ENCODE measurements at regions not wholly inside any gene's neighbourhood (a gene's known extent, or its start where the extent isn't known, plus 50 kb on each side); places are given as distances from the start of the nearest gene placed in this dataset.

DNA sequence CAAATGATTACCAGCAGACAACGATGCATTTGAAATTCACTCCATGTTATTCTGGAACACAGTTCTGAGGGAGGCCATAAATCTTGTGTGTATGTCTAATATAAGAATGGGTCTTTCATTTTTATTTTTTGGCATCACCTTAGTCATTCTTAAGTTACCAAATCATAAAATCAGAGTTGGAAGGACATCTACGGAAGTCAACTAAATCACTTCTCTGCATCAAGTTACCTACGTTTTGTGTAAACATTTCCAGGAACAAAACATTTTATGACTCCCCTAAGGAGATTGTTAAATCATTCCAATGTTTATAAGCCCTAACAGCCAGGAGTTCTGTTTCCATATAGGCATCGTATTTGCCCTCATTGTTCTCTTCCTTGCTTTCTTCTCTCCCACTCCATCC lies 378.2 kb downstream of the FAM170A start:
- no peak for DNase-seq (ENCODE audit: low read depth)

DNA sequence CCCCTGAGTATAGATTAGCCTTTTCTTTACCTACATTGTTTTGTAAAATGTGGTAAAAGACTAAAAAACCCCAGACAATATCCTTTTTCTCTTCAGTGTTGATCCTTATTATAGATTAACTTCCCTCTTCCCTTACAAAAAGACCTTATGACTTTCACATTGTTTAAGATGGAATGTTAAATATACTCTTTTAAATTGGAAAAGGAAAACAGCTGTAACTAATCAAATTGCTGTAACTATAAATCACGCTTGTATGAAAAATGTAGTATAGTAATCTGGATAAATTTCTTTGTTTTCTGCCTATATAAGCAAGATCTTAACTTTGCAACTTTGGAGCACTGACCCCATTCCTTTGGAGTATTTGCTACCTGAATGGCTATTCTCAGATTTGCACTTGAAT lies 383.1 kb downstream of the FAM170A start:
- DNase-seq (ENCODE audit: low read depth): no peak

DNA sequence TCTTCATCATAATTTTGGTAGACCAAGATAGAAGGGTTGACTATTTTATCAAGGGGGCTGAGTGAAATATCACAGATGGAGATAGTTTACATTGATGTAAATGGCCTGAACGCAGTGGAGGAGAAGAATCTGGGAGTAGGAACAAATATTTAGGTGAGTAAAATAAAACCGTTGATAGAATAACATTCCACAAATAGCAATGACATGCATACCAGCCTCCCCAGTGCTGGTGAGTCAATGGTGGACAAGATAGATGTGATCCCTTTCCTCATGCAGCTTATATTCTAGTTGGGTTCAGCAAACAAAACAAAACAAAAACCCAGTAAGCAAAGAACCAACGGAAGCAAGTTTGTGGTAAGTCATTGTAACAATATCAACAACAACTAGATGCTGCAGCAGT lies 385.2 kb downstream of the FAM170A start:
- DNase-seq (ENCODE audit: low read depth): no peak

DNA sequence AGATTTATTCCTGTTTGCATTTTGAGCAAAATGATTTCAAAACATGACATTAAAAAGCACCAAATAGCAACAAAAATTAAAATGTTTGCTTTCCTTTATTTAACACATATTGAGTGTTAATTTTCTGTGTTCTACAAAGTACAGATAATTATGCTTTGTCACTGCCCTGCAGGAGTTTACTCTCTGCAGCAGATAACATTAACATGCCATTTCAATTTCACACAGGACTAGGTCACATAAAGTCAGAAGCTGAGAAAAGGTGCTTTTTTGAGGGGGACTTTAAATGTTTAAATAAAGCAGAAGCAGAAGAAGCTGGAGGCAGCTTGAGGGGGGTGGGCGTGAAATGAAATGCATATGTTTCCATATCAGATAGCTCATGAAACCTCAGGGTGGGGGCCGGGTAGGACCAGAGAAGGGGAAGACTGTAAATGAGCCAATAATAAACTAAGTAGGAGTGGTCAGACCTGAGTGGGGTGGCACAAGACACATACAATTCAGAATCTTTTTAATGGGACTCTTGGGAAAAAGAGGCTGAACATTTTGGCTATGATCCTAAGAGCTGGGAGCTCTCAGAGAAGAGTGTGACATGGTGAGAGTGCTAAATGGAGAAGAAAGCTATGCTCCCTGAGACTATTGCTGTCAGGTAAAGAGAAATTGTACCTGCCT lies 387.5 kb downstream of the FAM170A start:
- no peak for DNase-seq (ENCODE audit: low read depth)

DNA sequence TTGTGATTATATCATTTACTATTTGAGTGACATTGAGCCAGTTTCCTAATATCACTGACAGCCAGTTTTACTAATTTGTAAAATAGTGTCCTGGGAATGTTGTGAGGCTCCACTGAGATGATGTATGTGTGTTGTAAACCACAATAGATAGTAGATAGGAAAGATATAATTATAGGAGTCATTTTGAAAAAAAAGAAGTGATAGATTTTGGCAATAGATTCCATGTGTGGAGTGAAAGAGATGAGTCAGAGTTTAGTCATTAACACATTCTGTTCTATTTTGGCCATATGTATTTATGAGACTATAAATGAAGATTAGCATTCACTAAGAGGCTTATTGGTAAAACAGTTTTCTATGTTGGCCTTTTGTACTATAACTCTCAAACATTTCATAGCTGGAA lies 388.2 kb downstream of the FAM170A start:
- peak; percentile 25 for DNase-seq (ENCODE audit: low read depth)

DNA sequence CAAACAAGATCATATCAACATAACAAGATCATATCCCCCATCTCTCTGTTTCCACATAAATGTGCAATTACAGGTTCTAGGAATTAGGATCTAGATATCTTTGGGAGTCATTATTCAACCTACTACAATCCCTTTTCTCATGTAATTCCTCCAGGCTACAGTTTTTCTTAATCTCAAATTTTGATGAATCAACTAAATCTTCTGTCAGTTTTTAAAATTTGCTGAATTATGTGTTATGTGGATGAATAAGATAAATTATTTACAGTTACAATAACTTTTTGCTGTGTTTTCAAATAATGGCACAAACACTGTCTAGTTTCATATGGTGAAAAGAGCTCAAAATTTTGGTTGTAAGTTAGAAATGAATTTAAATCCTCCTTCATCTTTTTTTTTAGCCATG lies 405.8 kb downstream of the FAM170A start:
- DNase-seq (ENCODE audit: low read depth): no peak

DNA sequence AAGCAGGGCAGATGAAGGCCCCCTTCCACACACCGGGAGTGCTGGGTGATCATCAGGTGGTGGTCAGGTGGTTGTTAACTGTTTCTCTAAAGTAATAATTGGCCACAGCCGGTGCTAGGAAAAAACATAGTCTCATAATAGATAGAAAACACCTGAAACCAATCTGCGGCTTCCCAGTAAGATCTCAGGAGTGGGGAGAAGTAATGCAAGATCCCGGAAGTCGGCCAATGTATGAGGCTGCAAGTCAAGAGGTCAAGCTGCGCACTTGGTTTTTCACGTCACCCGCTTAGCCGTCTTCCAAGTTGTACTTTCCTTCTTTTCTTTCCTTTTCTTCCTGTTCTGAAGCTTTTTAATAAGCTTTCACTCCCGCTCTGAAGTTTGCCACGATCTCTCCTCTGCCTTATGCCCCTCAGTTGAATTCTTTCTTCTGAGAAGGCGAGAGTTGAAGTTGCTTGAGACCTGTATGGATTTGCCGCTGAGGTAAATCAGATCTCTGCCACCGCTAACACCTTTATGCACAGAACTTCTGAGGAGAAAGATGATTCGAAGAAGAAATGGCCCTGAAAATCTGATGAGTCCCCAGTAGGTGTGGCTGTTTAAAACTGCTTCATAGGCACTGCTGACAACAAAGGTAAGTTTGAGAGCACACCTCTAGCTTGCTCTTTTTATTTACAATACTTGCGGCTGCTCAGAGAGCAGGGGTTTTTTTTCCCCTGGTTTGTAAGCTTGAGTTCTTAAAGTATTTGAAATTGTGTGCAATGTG lies 406.6 kb downstream of the FAM170A start:
- no peak for DNase-seq (ENCODE audit: low read depth)

DNA sequence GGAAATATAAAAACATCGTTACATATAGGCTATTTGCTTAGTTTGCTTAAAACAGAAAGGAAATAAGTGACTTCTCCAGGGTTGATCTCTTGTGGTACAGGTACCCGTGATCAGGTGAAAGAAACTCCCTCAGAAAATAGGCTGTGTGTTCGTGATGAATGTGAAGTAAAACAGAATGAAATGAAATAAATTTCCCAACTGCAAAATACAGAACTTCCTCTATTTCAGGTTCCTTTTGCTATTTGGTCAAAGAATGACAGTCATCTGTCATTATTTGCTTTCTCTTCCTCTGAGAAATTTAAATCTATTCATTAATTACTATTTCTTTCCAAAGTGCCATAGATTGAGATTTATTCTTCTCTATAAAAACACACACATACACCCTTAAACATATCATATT lies 408.1 kb downstream of the FAM170A start:
- DNase-seq (ENCODE audit: low read depth): no peak

DNA sequence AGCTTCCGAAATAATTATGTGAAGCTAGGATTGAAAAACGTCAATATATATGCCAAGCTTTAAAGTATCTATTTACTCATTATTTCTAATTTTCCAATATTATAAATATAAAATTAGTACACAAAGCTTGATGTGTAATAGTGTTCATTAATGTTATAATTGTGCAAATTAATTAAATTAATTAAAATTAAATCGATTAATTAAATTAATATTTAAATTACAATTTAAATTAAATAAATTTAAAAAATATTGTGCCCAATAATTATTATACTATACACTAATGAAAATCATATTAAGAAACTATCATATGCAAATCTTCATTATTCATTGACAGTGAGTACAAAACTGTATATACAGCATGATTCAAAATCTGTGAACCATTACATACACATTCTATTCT lies 409.8 kb downstream of the FAM170A start:
- no peak for DNase-seq (ENCODE audit: low read depth)

DNA sequence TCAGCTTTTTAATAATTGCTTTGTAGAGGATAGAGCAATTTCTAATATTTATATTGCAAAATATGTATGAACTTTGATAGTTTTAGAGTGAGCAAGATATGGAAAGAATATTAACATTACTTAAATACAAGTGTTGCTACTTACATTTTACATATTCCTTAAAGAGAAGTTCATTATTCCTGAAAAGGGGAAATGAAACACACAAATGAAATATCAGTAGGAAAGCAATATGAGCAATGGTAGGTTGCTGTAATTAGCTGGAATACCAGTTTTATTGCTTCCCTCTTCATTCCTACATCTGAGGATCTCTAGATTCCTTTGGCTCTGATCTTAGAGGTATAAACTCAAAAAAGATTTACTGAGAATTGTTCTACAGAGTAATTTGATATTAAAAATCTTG lies 414.1 kb downstream of the FAM170A start:
- no peak for DNase-seq (ENCODE audit: low read depth)

DNA sequence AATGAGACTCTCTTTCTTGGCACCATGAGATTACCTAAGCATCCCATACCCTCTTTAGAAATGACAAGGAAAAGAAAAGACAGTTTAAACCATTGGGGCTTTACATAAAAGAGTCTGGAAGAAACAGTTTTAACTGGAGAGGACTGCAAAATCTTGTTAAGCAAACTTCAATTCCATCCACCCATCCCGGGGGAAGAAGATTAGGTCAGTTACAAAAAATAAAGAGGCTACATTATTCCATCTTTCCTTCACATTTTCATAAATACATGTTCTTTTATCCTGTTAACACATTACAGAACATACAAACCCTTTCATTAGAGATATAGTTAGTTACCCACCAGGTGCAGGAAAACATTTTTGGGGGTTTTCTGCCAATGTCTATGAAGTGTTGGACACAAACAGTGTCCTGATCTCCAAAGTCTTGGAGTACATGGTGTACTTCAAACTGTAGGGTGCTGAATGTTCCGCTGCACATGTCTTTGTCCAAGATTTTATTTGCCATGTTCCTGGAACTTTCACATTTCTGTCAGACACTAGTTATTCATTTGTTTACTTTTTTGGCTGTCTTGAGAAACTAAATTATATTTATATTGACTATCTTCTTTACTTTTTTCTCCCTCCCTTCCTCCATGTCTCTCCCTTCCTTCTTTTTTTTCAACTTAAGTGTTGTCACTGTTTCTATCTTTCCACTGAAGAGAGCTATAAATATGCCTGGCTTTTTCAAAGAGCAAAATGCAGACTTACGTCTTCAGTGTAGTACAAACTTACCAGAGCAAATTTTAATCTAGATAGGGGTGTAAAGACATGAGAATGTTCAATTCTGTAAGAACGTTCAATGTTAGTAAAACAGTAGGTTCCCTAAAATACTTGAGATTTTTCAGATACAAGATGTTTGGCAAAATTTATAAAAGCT lies 410.9 kb upstream of the PRR16 start:
- no peak for DNase-seq (ENCODE audit: low read depth)

DNA sequence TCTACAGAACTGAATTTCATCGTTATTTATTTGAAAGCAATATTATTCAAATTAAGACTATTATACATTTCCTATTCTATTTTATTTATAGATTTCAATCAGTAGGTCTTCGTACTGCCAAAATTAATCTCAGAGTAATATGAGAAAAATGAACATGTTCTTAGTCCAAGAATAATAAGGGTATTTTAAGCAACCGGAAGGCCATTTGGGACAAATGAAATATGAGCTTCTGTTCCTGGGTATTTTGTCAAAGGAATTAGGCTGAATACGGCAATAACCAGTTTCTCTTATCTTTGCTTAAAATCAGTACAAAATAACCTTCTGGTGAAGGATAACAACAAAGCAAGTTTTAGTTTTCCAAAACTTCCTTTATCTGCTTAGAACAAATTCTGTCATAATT lies 410.3 kb upstream of the PRR16 start:
- DNase-seq (ENCODE audit: low read depth): no peak

DNA sequence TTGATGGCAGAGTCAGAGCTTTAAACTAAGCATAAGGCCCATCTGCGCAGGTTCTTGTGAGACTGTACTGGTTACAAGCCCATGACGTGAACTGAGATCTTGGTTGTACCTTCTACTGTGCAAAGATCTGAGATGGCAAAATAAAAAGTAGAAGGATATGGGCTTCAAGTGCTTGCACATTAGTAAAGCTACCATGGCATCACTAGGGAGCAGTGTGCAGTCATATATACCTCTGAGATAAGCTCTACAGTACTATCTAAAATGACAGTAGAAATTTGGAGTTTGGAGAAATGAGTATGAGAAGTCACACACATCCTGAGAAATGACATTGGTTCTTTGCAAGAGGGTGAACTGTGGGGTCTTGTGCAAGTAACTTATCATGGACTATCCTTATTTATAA lies 408.2 kb upstream of the PRR16 start:
- peak; percentile 5 for DNase-seq (ENCODE audit: low read depth)

DNA sequence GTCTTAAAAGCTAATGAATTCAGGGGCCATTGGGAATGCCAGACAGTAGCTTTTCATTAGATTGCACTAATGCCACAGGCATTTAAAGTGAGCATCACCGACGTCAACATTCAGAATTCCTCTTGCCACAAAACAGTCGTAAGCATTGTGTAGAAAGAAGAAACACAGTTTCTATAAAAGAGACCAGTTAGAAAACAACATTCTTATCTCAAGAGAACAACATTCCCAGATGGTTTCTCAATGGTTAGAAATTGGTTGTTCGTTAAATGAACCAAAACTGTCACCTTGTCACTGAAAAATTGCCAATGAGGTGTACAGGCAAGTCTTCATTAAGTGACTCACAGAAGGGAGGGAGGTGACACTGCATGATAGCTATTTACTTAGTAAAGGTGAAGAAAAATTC lies 401.6 kb upstream of the PRR16 start:
- no peak for DNase-seq (ENCODE audit: low read depth)

DNA sequence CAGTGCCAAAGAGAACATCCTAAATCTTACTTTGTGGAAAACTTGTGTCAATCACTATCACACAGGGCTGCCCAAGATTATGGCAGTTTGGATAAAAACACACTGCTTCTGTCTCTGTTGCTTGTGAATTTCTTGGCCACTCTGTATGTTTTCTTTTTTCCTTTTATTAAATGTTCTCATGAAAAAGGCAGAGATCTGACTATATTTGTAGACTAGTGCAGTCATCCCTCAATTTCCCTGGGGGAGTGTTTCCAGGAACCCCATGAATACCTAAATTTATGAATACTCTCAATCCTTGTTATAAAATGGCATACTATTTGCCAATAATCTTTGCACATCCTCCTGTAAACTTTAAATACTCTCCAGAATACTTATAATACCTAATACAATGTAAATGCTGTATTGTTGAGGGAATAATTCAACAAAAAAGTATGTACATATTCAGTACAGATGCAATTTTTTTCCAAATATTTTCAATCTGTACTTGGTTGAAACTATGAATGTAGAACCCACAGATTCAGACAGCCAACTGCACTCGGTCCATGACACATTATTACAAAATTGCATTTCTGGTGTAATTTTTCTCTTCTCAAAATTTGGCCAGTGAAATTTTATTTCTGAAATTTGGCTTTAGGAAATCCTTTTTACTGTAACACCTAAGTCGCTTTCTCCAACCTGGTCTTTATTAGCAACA lies 391.9 kb upstream of the PRR16 start:
- no peak for DNase-seq (ENCODE audit: low read depth)

DNA sequence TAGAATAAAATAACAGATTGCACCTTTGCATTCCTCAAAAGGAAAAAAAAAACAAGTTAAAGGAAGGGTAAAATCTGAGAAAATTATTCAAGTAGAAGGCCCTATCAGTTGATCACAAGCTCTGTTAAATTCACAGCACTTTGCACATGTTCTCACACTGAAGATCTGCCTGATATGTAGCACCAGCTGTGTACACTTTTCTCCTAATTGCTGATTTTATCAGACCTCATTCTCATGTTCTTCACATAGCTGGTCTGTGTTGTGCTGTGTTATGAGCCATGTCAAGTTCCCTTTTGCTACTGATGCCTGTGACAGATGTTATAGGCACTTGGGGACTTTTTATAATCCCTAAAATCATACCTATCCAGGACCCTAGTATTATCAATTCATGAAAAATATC lies 390.4 kb upstream of the PRR16 start:
- no peak for DNase-seq (ENCODE audit: low read depth)

DNA sequence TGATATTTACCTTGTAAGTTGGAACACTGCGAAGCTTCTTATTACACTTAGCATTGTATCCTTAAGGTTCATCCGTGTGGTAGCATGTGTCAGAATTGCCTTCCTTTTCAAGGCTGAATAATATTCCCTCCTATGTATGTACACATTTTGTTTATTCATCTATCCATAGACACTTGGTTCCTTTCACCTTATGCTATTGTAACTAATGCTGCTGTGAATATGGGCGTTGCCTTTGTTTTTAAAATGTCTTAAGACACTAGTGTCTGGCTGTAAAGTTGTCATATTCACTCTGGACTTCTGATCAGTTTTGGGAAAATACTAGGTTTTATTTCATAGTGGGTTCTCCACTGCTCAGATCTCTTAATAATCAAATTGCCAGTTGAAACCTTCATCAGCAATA lies 383.3 kb upstream of the PRR16 start:
- DNase-seq (ENCODE audit: low read depth): no peak

DNA sequence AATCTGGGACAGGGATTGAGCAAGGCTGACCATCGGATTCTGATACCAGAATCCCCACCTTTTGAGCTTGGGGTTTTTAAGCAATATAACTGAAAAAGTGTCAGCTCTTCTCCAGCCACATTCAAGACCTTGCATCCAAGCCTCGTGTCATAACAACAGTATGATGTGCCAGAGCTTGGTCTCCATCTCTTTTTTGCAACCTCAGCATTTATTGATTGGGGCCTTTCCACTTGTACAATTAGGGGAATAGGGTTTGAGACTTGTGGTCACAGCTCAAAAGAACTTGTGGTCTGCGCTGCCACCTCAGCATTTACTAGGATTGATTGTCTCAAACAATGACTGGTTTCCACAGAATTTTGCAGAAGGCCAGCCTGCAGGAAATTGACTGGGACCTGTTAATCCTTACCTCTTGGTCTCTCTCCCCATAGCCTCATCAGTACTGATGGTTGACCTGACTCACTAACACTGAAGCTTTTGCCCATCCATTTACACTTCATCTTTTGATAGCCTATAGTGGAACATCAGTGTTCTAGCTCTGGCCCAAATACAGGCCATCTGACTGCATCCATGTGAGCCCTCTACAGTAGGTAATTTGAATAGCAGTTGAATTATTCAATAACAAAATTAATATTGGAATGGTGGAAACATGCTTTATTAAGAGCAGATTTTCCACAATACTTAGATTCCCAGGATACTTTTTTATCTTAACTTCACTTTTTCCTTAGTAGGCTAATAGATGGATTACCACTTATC lies 381.6 kb upstream of the PRR16 start:
- no peak for DNase-seq (ENCODE audit: low read depth)

DNA sequence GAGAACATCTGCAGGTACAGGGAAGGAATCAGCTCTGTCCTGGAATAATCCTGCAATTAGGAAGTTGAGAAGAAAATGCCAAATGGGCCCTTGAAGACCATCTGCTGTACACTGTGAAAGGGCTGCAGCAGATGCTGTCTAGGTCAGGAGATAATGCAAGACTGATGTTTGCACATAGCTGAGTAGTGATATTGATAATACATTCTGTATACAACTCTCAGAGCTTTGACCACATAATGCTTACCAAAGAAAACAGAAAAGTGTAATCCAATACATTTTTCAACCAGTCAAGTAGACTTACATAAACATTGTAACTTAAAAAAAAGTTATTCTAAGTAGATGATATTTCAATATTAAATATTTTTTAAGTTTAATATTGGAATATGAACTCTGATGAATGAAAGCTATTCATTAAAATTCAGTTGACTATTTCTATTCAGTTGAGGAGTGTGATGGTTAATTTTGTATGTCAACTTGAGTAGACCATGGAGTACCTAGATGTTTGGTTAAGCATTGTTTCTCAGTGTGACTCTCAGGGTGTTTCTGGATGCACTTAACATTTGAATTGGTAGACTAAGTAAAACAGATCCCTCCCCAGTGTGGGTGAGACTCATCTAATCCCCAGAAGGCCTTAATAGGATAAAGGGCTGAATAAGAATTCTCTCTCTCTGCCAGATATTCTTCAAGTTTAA lies 380.1 kb upstream of the PRR16 start:
- no peak for DNase-seq (ENCODE audit: low read depth)

DNA sequence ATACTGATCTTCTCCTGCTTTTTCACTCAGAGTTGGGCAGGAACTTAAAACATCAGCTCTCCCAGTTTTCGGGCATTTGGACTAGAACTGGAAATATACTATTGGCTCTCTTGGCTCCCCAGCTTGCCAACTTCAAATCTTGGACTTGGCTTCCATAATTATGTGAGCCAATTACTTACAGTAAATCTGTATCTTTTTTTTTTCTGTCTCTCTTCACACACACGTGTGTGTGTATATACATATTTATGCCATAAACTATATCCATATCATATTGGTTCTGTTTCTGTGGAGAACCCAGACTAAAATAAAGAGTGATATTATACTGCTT lies 379.6 kb upstream of the PRR16 start:
- DNase-seq (ENCODE audit: low read depth): no peak

DNA sequence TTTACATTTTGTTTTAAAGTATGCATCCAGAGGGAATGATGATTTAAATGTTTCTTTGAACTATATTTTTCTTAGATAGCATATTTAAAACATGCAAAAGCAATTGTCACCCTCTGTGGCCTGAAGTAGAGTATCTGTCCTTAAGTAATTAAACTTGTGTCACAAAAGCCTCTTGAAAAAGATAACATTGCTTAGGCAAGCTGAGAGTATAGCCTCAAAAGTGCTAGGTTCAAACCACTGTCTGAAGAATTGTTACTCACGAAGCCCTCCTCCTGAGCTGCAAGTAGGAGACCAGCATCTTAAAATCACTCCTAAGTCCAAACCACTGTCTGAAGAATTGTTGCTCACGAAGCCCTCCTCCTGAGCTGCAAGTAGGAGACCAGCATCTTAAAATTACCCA lies 378.0 kb upstream of the PRR16 start:
- no peak for DNase-seq (ENCODE audit: low read depth)

Data from HS-5 (cell line).